Stimulated activated CD4-positive, alpha-beta T cell treated with anti-CD3 and anti-CD28 coated beads, TNF-alpha, amount 100 ng/mL, for 1 hour (primary cell): ENCODE measurements at regions not wholly inside any gene's neighbourhood (a gene's known extent, or its start where the extent isn't known, plus 50 kb on each side); places are given as distances from the start of the nearest gene placed in this dataset.

Experiments
- DNase-seq, 3 donors: peaks; one replicate each; pipeline ENCODE4 v3.0.0-alpha.2; 2020; ENCODE audit warnings: low read depth in 3 of 3, low spot score in 1 of 3

- DNase-seq = no peak
These were observed 447.3 kb downstream of the FGF9 start for GRCh38 chr13:22118158-22118557.

DNA sequence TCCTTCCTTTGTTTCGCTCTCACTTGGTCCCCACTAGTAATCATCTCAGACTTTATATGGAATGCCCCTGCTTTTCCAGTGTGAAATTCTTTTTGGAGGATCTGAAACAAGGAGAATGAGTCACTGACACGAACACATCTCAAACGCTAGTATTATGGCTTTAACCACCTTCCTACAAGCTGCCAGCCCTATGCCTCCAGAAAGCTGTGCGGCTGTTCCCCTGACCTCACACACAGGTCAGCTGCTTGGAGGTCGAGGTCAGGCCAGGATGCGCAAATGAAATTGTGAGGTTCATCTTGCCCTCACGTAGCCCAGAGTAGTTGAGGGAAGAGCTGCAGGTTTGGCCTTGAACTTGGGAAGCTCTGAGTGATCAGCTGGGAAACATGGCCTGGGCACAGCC lies 449.8 kb downstream of the FGF9 start:
- DNase-seq = no peak

- DNase-seq = no peak
These were observed 450.4 kb downstream of the FGF9 start for GRCh38 chr13:22121146-22121739.

GRCh38 chr13:22126433-22127021 lies 455.7 kb downstream of the FGF9 start:
- no peak for DNase-seq

DNA sequence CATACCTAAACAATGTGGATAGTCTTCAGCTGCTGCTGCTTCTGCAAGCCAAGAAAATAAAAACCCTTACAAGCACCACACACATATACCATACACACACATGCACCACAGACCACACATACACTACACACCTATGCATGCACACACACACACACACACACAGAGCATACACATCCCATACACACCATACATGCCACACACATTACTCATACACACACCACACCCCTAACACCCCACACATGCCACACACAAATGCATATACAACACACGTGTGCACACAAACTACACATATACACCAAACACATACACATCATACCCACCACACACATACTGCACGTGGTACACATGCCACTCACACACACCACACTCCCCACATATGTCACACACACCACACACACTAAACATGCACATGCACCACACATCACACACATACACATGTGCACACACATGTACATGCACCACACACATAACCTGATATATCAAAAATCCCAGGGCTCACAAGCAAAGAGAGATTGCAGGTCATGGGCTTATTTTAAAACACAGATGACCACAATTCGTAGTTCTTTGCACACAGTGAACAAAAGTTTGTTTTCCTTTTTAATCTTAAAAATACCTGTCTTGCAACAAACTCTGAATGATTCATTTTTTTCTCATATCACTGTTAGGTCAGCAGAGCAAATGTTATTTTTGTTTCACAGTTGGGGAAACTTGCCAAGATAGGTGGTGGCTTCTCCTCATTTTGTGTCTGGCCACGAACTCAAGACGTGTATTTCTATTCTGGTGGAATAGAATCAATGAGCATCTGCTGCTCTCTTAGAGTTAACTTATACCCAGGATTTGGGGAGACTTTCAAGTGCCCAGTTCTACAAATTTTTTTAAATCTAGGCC lies 456.6 kb downstream of the FGF9 start:
- DNase-seq = no peak

- no peak for DNase-seq
These were observed 457.9 kb downstream of the FGF9 start for GRCh38 chr13:22128441-22129408.

DNA sequence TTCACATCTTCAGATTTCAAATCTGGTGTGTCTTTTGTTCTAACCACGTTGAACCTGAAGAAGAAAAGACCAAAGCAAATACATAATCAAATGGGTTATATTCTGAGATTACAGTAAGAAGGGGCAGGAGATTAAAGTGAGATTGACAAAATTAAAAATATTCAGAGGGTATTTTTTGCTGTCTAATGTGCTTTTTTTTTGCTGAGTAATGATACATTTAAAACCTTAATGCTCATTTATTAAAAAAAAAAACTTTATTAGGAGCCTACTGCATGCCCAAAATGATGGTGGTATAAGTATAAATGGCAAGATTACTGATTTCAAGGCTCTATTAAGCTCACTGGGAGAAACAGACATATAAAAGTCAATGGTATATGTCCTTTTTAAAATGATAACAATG lies 459.4 kb downstream of the FGF9 start:
- DNase-seq = no peak

- DNase-seq = no peak
These were observed 463.4 kb downstream of the FGF9 start for GRCh38 chr13:22134261-22134660.

DNA sequence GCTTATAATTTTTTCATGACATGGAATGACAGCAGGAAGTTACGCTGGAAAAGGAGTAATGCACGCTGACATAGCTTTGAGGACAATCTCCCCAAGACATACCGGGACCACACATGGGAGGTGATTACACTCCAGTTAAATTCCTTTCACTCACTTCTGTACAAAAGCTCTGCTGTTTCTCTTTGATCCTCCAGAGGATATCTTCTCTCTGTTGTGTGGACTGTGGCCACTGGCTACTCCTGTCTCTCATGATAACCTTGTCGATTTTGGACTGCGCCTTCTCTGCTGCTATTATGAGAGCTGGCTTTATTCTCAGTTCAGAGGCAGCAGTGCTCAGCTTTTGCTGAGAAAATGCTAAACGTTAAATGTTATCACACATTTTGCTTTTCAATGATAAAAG lies 464.6 kb downstream of the FGF9 start:
- DNase-seq = no peak

DNA sequence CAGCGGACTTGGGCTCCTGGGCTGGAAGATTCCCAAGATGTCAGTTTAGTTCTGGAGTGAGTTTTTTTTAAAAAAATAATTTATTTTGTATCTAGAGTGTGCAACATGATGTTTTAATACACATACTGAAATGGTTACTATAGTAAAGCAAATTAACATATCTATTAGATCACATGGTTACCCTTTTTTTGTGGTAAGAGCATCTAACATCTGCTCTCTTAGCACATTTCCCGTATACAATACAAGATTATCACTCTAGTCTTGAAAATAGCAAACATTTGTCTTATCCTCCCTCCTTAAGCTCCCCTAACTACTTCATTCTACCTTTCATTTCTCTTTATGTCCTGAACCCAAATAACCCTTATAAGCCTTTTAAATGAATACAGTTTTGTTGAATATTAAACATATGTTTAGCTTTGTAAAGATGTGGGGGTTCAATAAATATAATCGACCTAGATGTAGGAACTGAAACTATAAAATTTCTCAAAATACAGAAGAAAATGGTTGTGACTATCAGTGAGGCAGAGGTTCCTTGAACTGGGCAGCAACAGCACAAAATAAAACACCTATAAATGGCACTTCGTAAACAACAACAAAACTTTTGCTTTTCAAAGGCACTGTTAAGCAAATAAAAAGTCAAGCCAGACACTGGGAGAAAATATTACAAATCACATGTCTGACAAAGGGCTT lies 466.6 kb downstream of the FGF9 start:
- no peak for DNase-seq

- DNase-seq = no peak
These were observed 468.1 kb downstream of the FGF9 start for GRCh38 chr13:22138947-22139346.

DNA sequence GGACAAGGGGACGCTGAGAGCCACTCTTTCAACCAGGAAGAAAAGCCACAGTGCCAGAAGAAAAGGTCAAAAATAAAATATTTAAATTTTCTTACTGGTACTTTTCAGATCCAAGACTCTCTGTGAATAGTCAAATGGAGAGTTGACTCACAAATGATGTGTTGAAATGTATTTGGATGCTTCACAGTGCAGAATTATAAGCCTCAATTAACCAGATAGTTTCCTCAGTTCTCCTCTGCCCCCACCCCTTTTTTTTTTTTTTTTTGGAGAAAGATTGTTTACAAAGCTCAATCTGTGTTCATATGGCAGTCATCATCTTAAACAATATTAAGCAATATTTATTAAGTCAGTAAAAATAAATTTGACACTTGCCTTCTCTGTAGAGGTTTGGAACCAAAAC lies 470.8 kb downstream of the FGF9 start:
- DNase-seq = no peak

- no peak for DNase-seq
These were observed 472.8 kb downstream of the FGF9 start for GRCh38 chr13:22143671-22144070.

- no peak for DNase-seq
These were observed 473.9 kb downstream of the FGF9 start for GRCh38 chr13:22144806-22145205.

GRCh38 chr13:22148187-22148586 lies 477.3 kb downstream of the FGF9 start:
- no peak for DNase-seq

- DNase-seq = no peak
These were observed 481.9 kb downstream of the FGF9 start for GRCh38 chr13:22152751-22153150.

- no peak for DNase-seq
These were observed 483.2 kb downstream of the FGF9 start for GRCh38 chr13:22154041-22154440.

- no peak for DNase-seq
These were observed 491.0 kb downstream of the FGF9 start for GRCh38 chr13:22161871-22162270.

GRCh38 chr13:22162889-22163288 lies 492.0 kb downstream of the FGF9 start:
- DNase-seq = no peak

DNA sequence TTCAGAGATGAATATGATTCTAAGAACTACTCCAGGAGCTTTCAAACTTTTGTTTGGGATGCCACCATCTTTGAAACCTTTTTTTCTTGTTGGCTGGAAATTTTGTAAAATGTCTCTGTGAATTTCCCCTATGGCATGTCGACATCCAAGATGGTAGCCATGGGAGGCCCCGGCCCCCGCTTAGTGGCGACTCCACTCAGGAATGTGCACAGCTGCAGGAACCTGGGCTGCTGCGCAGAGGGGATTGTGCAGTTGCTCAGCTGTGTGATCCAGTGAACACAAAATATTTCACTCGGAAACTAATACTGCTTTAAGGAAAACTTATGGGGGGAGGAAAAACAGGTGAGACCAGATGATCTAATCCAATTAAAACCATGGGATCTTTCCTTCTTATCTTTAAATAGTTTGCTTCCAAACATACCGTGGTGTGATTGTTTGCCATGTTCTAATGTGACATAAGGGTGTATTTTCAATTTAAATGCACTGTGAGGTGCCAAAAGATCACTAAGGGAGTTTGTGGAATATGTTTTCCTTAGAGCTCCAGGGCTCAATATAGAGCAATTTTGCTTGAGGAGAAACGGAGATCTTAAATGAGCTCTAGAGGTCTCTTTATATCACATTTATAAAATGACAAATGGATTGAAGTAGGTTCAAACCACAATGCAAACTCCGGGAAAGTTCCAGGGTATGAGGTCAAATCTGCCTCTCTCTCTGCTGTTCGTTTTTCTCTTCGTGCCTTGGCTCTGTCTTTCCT lies 497.7 kb downstream of the FGF9 start:
- DNase-seq = no peak
